NCI-H2171 (cell line): ENCODE measurements at regions not wholly inside any gene's neighbourhood (a gene's known extent, or its start where the extent isn't known, plus 50 kb on each side); places are given as distances from the start of the nearest gene placed in this dataset.
"Not testable (repeated sequence)": the region's sequence is repeated elsewhere in the genome, so short reads cannot be mapped to it uniquely, and the experiment has no call there.

Experiments
- DNase-seq: peaks from one replicate; lab custom pipeline; 2025; lab: John Stamatoyannopoulos, UW

- DNase-seq = no peak
Observed at GRCh38 chr11:116335891-116336290, 436.9 kb downstream of the BUD13 start.

GRCh38 chr11:116335078-116335477 is 437.7 kb downstream of the BUD13 start:
- no peak for DNase-seq

DNA sequence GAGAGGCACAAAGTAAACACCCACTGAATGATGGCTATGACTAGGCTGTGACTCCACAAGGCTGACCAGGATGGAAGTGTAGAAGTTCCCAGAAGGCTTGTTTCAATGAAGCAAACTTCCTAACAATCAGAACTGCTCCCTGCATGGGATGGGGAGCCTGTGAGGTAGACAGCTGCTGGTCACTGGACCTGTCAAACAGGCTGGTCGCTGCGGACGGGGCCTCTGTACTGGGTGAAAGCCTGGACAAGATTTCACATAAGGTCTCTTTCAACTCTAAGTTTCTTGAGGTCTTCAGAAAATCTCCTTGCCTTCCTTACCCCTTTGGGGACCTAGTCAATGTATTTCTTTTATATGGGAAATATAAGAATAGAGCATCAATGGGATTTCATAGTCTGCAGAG is 438.2 kb downstream of the BUD13 start:
- DNase-seq = no peak

GRCh38 chr11:116333001-116333535 is 439.7 kb downstream of the BUD13 start:
- DNase-seq = no peak

- DNase-seq = no peak
Observed at GRCh38 chr11:116332391-116332790, 440.4 kb downstream of the BUD13 start.

GRCh38 chr11:116331381-116331780 is 441.4 kb downstream of the BUD13 start:
- no peak for DNase-seq

GRCh38 chr11:116330439-116331185 is 442.2 kb downstream of the BUD13 start:
- no peak for DNase-seq

DNA sequence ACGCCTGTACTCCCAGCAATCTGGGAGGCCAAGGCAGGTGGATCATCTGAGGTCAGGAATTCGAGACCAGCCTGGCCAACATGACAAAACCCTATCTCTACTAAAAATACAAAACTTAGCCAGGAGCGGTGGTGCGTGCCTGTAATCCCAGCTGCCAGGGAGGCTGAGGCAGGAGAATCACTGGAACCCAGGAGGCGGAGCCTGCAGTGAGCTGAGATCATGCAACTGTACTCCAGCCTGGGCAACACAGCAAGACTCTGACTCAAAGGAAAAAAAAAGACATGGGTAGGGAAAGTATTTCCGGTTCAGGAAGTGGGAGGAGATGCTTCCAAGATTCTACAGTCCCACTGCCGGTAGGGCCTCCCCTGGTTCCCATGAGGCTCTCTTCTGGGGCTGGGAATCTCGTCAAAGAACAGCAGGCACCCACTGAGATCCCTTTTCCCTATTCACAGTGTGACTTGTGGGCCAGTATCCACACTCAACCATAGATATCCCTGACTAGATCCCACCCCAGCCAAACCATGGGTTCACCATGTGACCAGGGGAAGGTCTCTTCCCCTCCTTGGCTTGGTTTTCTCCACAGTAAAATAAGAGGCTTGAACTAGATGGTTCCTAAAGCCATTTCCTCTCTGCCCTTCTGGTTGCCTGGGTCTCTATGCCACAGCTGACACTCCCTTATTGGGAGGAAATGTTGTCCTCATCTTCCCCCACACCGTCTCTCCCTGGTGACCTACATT is 443.3 kb downstream of the BUD13 start:
- no peak for DNase-seq

GRCh38 chr11:116328851-116329250 is 443.9 kb downstream of the BUD13 start:
- DNase-seq = no peak

- DNase-seq = no peak
Observed at GRCh38 chr11:116328391-116328790, 444.4 kb downstream of the BUD13 start.

- no peak for DNase-seq
Observed at GRCh38 chr11:116326146-116326545, 446.6 kb downstream of the BUD13 start.

GRCh38 chr11:116325247-116325646 is 447.5 kb downstream of the BUD13 start:
- DNase-seq = no peak

GRCh38 chr11:116324077-116324476 is 448.7 kb downstream of the BUD13 start:
- DNase-seq = not testable (repeated sequence)

DNA sequence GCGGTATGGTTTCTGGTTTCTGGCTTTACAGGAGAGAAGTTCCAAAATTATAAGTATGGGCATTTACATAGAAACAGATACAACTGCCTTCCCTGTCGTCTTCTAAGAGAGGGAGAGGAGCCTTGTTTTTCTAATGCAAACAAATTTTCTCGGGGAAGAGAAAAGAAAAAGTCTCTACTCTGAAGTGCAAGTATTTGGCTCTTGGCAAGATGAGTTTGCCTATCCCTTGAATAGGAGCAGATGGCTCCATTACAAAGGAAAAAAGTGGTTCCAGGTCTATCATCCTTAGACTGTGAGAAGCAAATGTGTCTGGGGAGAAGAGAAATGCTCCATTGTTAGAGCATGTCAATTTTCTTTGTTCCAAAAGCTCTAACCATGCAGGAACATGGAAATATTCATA is 455.6 kb downstream of the BUD13 start:
- DNase-seq = no peak

DNA sequence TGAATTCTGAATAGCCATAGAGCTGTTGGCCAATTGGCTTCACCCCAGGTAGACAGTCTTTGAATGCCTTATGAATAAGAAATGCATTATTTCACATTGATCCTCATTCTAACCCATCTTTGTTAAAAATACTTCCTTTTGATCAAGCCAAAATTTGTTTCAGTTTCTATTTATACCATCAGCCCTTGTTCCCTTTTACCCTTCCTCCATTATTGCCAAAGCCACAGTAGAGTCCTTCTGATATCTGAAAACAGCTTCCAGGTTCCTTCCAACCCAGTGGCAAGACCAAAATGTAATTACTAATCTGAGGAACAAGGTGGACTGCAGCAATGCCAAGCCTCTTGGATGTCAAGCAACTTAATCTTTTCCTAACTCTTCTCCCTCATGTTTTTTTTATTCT is 458.8 kb downstream of the BUD13 start:
- DNase-seq = no peak

DNA sequence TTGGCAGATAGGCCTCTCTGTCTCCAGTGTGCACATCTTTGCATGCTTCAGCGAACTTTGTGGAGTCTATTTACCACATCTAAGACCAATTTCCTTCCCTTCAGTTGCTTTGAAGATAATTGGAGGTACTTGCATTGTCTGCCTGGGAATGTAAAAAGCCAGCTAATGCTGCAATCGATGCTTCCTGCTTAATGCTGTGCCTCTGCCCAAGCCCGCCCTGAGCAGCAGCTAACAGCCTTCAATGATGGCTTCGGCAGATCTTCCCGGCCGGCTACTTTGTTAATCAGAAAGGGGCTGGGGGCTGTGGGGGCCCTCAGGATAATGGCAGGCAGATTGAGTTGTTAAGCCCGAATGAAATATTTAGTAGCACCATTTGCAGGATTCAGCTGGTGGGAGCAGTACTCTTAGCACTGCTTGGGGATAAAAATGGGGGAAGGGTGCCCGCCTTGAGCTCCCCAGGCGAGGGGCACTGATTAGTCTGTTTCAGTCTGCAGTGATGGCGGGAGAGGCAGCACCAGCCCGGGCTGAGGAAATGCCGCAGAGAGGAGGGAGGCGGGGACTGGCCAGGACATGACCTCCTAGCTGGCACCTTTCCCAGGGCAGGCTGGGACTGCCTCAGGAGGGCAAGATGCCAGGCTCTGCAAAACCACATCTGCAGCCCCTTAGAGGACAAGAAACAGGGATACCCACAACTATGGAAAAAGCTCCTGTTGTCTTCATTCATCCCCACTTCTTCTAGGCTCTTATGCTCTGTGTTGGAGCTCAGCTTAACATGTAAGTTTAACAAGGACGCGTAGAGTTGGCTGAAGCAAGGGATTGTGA is 460.0 kb downstream of the BUD13 start:
- peak; percentile 92 for DNase-seq

DNA sequence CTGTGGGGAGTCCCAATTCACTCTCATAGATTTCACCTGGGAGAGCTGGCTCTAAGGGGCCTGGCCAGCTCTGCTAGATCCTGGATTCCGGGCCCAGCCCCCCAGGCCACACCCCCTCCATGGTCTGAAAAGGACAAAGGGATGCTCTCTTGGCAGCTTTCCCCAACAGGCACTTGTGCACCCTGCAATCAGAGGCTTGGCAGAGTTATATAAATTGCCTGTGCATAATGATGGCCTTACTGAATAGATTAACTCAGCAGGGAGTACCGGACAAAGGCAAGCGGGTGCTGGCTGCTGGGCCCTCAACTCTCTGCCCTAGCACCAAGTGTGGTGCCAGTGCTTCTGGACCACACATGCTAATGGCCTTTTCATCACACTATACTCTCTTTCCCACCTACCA is 461.6 kb downstream of the BUD13 start:
- no peak for DNase-seq

- DNase-seq = no peak
Observed at GRCh38 chr11:116310698-116311097, 462.1 kb downstream of the BUD13 start.

DNA sequence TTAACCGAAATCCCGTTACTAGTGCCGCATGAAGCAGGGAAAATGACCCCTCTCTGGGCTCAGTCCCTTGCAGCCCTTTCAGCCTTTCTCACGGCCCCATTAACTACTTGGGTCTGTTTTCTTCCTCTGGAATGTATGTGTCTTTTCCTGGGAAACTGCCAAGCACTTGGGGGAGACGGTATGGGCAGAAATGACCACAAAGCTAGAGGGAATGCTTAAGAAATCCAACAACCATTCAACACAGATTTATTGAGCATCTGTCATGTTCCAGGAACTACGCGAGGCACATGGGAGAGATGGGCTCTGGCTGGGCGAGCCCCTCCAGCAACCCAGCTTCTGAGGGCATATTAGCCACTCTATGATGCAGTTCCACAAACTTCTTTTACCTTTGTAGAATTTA is 462.6 kb downstream of the BUD13 start:
- DNase-seq = no peak

GRCh38 chr11:116309446-116309845 is 463.3 kb downstream of the BUD13 start:
- no peak for DNase-seq

GRCh38 chr11:116302756-116303155 is 470.0 kb downstream of the BUD13 start:
- no peak for DNase-seq

DNA sequence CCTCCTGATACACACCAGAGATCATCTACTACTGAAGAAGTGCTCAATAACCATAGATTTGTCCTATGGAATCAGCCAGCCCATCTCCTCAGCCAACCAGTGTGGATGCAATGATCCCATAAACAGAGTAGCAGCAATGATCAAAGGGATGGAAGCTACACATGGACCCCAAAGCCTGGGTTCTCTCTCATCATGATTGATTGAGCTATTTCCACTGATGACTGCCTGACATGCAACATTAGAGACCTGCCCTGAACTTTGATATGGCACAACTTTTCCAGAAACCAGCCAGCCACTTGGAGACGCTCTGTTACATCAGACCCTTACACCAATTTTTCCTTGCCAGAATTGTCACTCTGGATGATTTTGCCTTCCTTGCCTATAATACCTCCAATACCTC is 471.6 kb downstream of the BUD13 start:
- no peak for DNase-seq
